ENCODE measurements at regions not wholly inside any gene's neighbourhood (a gene's known extent, or its start where the extent isn't known, plus 50 kb on each side); places are given as distances from the start of the nearest gene placed in this dataset.

DNA sequence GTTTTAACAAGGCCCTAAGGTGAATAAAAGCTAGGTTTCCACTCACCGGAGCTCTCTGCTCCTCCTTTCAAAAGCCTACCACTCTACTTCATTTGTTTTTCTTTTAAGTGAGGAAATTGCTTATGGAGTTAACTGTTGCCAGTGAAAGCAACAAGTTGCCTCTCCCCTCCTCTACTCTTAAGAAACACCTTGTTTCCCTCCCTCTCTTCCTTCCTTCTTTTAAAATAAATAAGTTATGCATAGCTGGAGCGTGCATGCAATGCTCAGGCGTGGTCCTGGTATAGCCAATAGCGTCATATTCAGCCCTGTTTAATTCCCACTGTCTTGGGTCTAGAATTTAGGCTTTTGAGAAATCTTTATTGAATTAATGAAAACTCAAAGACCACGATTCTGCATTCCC, 101.1 kb upstream of the IGF1R start:
- TF ChIP-seq TAF1 (IDR thresholded peaks at IDR 0.05; ENCODE audit: borderline replicate concordance, insufficient read depth, low read length) (no peak), POLR2AphosphoS5 (IDR thresholded peaks at IDR 0.05; ENCODE audit: low read depth, low read length) (no peak), SIN3A (IDR thresholded peaks at IDR 0.05; ENCODE audit: borderline replicate concordance, insufficient read depth, low read length) (no peak)
- TF ChIP-seq, protein P1, sequence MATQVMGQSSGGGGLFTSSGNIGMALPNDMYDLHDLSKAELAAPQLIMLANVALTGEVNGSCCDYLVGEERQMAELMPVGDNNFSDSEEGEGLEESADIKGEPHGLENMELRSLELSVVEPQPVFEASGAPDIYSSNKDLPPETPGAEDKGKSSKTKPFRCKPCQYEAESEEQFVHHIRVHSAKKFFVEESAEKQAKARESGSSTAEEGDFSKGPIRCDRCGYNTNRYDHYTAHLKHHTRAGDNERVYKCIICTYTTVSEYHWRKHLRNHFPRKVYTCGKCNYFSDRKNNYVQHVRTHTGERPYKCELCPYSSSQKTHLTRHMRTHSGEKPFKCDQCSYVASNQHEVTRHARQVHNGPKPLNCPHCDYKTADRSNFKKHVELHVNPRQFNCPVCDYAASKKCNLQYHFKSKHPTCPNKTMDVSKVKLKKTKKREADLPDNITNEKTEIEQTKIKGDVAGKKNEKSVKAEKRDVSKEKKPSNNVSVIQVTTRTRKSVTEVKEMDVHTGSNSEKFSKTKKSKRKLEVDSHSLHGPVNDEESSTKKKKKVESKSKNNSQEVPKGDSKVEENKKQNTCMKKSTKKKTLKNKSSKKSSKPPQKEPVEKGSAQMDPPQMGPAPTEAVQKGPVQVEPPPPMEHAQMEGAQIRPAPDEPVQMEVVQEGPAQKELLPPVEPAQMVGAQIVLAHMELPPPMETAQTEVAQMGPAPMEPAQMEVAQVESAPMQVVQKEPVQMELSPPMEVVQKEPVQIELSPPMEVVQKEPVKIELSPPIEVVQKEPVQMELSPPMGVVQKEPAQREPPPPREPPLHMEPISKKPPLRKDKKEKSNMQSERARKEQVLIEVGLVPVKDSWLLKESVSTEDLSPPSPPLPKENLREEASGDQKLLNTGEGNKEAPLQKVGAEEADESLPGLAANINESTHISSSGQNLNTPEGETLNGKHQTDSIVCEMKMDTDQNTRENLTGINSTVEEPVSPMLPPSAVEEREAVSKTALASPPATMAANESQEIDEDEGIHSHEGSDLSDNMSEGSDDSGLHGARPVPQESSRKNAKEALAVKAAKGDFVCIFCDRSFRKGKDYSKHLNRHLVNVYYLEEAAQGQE (IDR thresholded peaks at IDR 0.05; ENCODE audit: insufficient read depth in 1 of 2, low read depth in 2 of 2, low read length in 2 of 2), result no peak

Data from PFSK-1 (cell line).